ENCODE measurements at regions not wholly inside any gene's neighbourhood (a gene's known extent, or its start where the extent isn't known, plus 50 kb on each side); places are given as distances from the start of the nearest gene placed in this dataset.

DNA sequence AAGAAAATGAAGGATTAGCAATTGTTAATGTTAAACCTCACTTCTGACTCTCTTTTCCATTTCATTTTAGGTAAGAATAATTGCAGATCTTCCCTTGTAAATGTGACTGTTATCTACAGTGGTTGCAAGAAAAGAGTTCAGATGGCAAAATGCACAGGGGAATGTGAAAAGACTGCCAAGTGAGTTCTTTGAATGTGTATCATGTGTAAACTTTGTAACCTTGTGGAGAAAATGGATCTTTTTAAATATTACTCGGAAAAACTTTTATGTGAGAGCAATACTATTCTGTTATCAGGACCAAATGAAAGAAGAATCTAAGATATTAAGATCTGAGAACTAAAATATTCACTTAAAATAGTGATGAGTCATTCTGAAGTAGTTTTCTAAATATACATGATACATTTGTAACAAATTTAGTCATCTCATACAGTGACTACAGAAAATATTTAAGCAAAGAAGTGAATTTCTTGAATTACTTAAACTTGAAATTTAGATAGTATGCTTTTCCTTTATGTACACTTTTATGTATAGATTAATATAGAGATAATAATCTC is 122.5 kb upstream of the CNTN1 start:
- WGBS (ENCODE audit: extremely low coverage, insufficient coverage, low lambda C conversion rate): no CpG with 5 or more reads among the region's 1 CpG

DNA sequence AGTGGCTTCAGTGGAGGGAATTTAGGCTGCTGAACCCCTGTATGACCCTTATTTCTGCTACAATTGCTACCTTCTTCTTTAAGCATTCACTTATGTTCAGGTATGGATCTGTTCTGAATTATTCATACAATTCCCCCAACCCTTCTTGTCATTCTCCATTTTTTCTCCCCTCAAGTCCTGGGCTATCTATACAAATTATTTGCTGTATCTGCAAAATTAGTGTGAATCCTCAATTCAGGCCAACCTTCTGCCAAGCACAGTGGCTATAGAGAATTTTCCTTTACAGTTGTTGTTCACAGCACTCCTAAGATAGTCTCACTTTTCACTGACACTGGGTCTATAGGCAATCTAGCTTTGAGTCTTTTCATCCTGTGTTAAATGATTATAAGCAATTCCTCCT is 119.2 kb upstream of the CNTN1 start:
- H4K8ac ChIP-seq (ENCODE audit: low read depth, low read length): no peak overlapping the region
- no peak overlapping the region for H3K4me3 ChIP-seq (ENCODE audit: low read length)
- H3K79me1 ChIP-seq (ENCODE audit: low read length): no peaks in the 10 kb centered on the region
- H4K5ac ChIP-seq (ENCODE audit: low read length): no peak overlapping the region
- no peak overlapping the region for H2AK5ac ChIP-seq (ENCODE audit: low read length)
- H3K18ac ChIP-seq (ENCODE audit: low read length): no peak overlapping the region
- no peak overlapping the region for H3K27ac ChIP-seq (ENCODE audit: low read depth, low read length)
- H3K79me2 ChIP-seq (ENCODE audit: control insufficient read depth, insufficient read depth, low read length): no peaks in the 10 kb centered on the region
- H3K23ac ChIP-seq (ENCODE audit: low read length): no peak overlapping the region
- H3K4ac ChIP-seq (ENCODE audit: low read depth, low read length): no peak overlapping the region
- H3K4me2 ChIP-seq (ENCODE audit: low read length): no peak overlapping the region
- H3K36me3 ChIP-seq (ENCODE audit: control insufficient read depth, insufficient read depth, low read length): no peaks in the 10 kb centered on the region
- no peaks in the 10 kb centered on the region for H3K4me1 ChIP-seq (ENCODE audit: control insufficient read depth, low read depth, low read length)
- no peak for DNase-seq
- no peaks in the 10 kb centered on the region for H3K27me3 ChIP-seq (ENCODE audit: insufficient read depth, low read length, poor library complexity)
- H3K9ac ChIP-seq (ENCODE audit: low read length): no peak overlapping the region
- H3K56ac ChIP-seq (ENCODE audit: low read length): no peak overlapping the region
- no peak overlapping the region for H2BK5ac ChIP-seq (ENCODE audit: low read length)
- no peak overlapping the region for H2BK15ac ChIP-seq (replicated peaks; ENCODE audit: low read depth)
- no peak overlapping the region for H2BK120ac ChIP-seq (ENCODE audit: low read depth, low read length)

More for the DNA sequence above, 122.5 kb upstream of the CNTN1 start:
- Histone ChIP-seq H3K36me3 (ENCODE audit: control insufficient read depth, insufficient read depth, low read length) (no peaks in the 10 kb centered on the region), H2BK120ac (ENCODE audit: low read depth, low read length) (no peak overlapping the region), H3K79me2 (ENCODE audit: control insufficient read depth, insufficient read depth, low read length) (no peaks in the 10 kb centered on the region), H3K27me3 (ENCODE audit: insufficient read depth, low read length, poor library complexity) (no peaks in the 10 kb centered on the region), H3K27ac (ENCODE audit: low read depth, low read length) (no peak overlapping the region), H3K4ac (ENCODE audit: low read depth, low read length) (no peak overlapping the region), H4K5ac (ENCODE audit: low read length) (no peak overlapping the region), H3K9ac (ENCODE audit: low read length) (no peak overlapping the region), H3K23ac (ENCODE audit: low read length) (no peak overlapping the region), H3K4me1 (ENCODE audit: control insufficient read depth, low read depth, low read length) (no peaks in the 10 kb centered on the region), H2BK5ac (ENCODE audit: low read length) (no peak overlapping the region), H2BK15ac (replicated peaks; ENCODE audit: low read depth) (no peak overlapping the region), H2AK5ac (ENCODE audit: low read length) (no peak overlapping the region), H3K4me3 (ENCODE audit: low read length) (no peak overlapping the region), H3K56ac (ENCODE audit: low read length) (no peak overlapping the region), H4K8ac (ENCODE audit: low read depth, low read length) (no peak overlapping the region), H3K18ac (ENCODE audit: low read length) (no peak overlapping the region), H3K79me1 (ENCODE audit: low read length) (no peaks in the 10 kb centered on the region), H3K4me2 (ENCODE audit: low read length) (no peak overlapping the region)
- DNase-seq: no peak

- DNase-seq: no peak
- H3K27me3 ChIP-seq (ENCODE audit: insufficient read depth, low read length, poor library complexity): no peaks in the 10 kb centered on the region
Observed at GRCh38 chr12:40575987-40576386, 116.3 kb upstream of the CNTN1 start.

DNA sequence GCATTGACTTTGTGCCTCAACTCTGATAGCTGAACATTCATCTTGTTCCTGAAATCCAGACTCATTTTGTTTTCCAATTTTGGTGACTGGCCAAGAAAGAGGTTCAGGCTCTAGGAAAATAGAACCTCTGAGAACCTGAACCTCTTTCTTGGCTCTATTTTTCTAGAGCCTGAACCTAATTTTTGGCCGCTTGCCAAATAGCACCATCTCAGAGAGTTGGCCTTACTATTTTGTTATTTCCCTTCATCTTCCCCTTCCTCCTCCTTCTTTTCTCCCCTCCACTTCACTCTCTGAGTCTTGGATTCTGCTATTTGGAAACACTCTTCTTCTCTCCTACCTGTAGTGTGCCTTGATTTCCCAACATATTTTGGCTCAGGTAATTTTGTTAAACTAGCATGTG is 114.4 kb upstream of the CNTN1 start:
- Histone ChIP-seq H2BK15ac (replicated peaks; ENCODE audit: low read depth) (no peak overlapping the region), H4K8ac (ENCODE audit: low read depth, low read length) (no peak overlapping the region), H2BK120ac (ENCODE audit: low read depth, low read length) (no peak overlapping the region), H3K79me1 (ENCODE audit: low read length) (no peaks in the 10 kb centered on the region), H3K9ac (ENCODE audit: low read length) (no peak overlapping the region), H4K5ac (ENCODE audit: low read length) (no peak overlapping the region), H3K4me3 (ENCODE audit: low read length) (no peak overlapping the region), H3K27ac (ENCODE audit: low read depth, low read length) (no peak overlapping the region), H2AK5ac (ENCODE audit: low read length) (no peak overlapping the region), H2BK5ac (ENCODE audit: low read length) (no peak overlapping the region), H3K4me2 (ENCODE audit: low read length) (no peak overlapping the region), H3K4me1 (ENCODE audit: control insufficient read depth, low read depth, low read length) (no peaks in the 10 kb centered on the region), H3K36me3 (ENCODE audit: control insufficient read depth, insufficient read depth, low read length) (no peaks in the 10 kb centered on the region), H3K23ac (ENCODE audit: low read length) (no peak overlapping the region), H3K27me3 (ENCODE audit: insufficient read depth, low read length, poor library complexity) (no peaks in the 10 kb centered on the region), H3K56ac (ENCODE audit: low read length) (no peak overlapping the region), H3K4ac (ENCODE audit: low read depth, low read length) (no peak overlapping the region), H3K79me2 (ENCODE audit: control insufficient read depth, insufficient read depth, low read length) (no peaks in the 10 kb centered on the region), H3K18ac (ENCODE audit: low read length) (no peak overlapping the region)
- no peak for DNase-seq
- no CpG with 5 or more reads among the region's 1 CpG for WGBS (ENCODE audit: extremely low coverage, insufficient coverage, low lambda C conversion rate)

More at GRCh38 chr12:40575987-40576386, 116.3 kb upstream of the CNTN1 start:
- no peak overlapping the region for H3K9ac ChIP-seq (ENCODE audit: low read length)
- no peak overlapping the region for H2BK15ac ChIP-seq (replicated peaks; ENCODE audit: low read depth)
- no peak overlapping the region for H3K4me2 ChIP-seq (ENCODE audit: low read length)
- no peaks in the 10 kb centered on the region for H3K36me3 ChIP-seq (ENCODE audit: control insufficient read depth, insufficient read depth, low read length)
- H3K27ac ChIP-seq (ENCODE audit: low read depth, low read length): no peak overlapping the region
- no peaks in the 10 kb centered on the region for H3K79me1 ChIP-seq (ENCODE audit: low read length)
- H2BK5ac ChIP-seq (ENCODE audit: low read length): no peak overlapping the region
- no peak overlapping the region for H3K18ac ChIP-seq (ENCODE audit: low read length)
- H2AK5ac ChIP-seq (ENCODE audit: low read length): no peak overlapping the region
- no peaks in the 10 kb centered on the region for H3K79me2 ChIP-seq (ENCODE audit: control insufficient read depth, insufficient read depth, low read length)
- H3K23ac ChIP-seq (ENCODE audit: low read length): no peak overlapping the region
- H4K5ac ChIP-seq (ENCODE audit: low read length): no peak overlapping the region
- no peak overlapping the region for H4K8ac ChIP-seq (ENCODE audit: low read depth, low read length)
- no peak overlapping the region for H2BK120ac ChIP-seq (ENCODE audit: low read depth, low read length)
- no peak overlapping the region for H3K4me3 ChIP-seq (ENCODE audit: low read length)
- no peak overlapping the region for H3K4ac ChIP-seq (ENCODE audit: low read depth, low read length)
- H3K4me1 ChIP-seq (ENCODE audit: control insufficient read depth, low read depth, low read length): no peaks in the 10 kb centered on the region
- no peak overlapping the region for H3K56ac ChIP-seq (ENCODE audit: low read length)

- Histone ChIP-seq H4K8ac (ENCODE audit: low read depth, low read length) (no peak overlapping the region), H3K27me3 (ENCODE audit: insufficient read depth, low read length, poor library complexity) (no peaks in the 10 kb centered on the region), H3K36me3 (ENCODE audit: control insufficient read depth, insufficient read depth, low read length) (no peaks in the 10 kb centered on the region), H3K18ac (ENCODE audit: low read length) (no peak overlapping the region), H3K56ac (ENCODE audit: low read length) (no peak overlapping the region), H2AK5ac (ENCODE audit: low read length) (no peak overlapping the region), H3K79me2 (ENCODE audit: control insufficient read depth, insufficient read depth, low read length) (no peaks in the 10 kb centered on the region), H2BK5ac (ENCODE audit: low read length) (no peak overlapping the region), H3K4me3 (ENCODE audit: low read length) (no peak overlapping the region), H2BK120ac (ENCODE audit: low read depth, low read length) (no peak overlapping the region), H3K79me1 (ENCODE audit: low read length) (no peaks in the 10 kb centered on the region), H3K23ac (ENCODE audit: low read length) (no peak overlapping the region), H4K5ac (ENCODE audit: low read length) (no peak overlapping the region), H3K4ac (ENCODE audit: low read depth, low read length) (no peak overlapping the region), H3K4me2 (ENCODE audit: low read length) (no peak overlapping the region), H3K4me1 (ENCODE audit: control insufficient read depth, low read depth, low read length) (no peaks in the 10 kb centered on the region), H2BK15ac (replicated peaks; ENCODE audit: low read depth) (no peak overlapping the region), H3K9ac (ENCODE audit: low read length) (no peak overlapping the region), H3K27ac (ENCODE audit: low read depth, low read length) (no peak overlapping the region)
- no CpG with 5 or more reads among the region's 1 CpG for WGBS (ENCODE audit: extremely low coverage, insufficient coverage, low lambda C conversion rate)
- DNase-seq: no peak
Observed at GRCh38 chr12:40579687-40580086, 112.6 kb upstream of the CNTN1 start.

DNA sequence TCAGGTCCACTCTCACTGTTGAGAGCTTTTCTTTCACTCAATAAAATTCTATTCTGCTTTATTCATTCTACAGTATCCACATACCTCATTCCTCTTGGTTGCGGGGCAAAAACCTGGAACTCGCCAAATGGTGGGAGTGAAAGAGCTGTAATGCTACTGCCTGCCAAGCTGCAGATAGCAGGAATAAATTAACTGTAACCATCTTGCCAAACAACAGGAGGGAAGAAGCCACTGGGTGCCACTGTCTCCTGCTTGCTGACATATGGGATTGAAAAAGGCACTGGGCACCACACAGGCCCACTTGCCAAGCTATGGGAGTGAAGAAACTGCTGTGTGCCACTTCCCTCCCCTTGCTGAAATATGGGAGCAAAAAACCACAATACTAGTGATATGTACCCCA is 111.9 kb upstream of the CNTN1 start:
- no peaks in the 10 kb centered on the region for H3K27me3 ChIP-seq (ENCODE audit: insufficient read depth, low read length, poor library complexity)
- H2BK5ac ChIP-seq (ENCODE audit: low read length): no peak overlapping the region
- H3K23ac ChIP-seq (ENCODE audit: low read length): no peak overlapping the region
- no peaks in the 10 kb centered on the region for H3K79me2 ChIP-seq (ENCODE audit: control insufficient read depth, insufficient read depth, low read length)
- H3K79me1 ChIP-seq (ENCODE audit: low read length): no peaks in the 10 kb centered on the region
- no peak overlapping the region for H3K18ac ChIP-seq (ENCODE audit: low read length)
- no CpG with 5 or more reads among the region's 2 CpGs for WGBS (ENCODE audit: extremely low coverage, insufficient coverage, low lambda C conversion rate)
- no peak for DNase-seq
- H3K4me2 ChIP-seq (ENCODE audit: low read length): no peak overlapping the region
- H3K36me3 ChIP-seq (ENCODE audit: control insufficient read depth, insufficient read depth, low read length): no peaks in the 10 kb centered on the region
- H3K4ac ChIP-seq (ENCODE audit: low read depth, low read length): no peak overlapping the region
- H3K27ac ChIP-seq (ENCODE audit: low read depth, low read length): no peak overlapping the region
- no peak overlapping the region for H2BK15ac ChIP-seq (replicated peaks; ENCODE audit: low read depth)
- H2AK5ac ChIP-seq (ENCODE audit: low read length): no peak overlapping the region
- H4K8ac ChIP-seq (ENCODE audit: low read depth, low read length): no peak overlapping the region
- H4K5ac ChIP-seq (ENCODE audit: low read length): no peak overlapping the region
- no peak overlapping the region for H3K56ac ChIP-seq (ENCODE audit: low read length)
- H3K4me1 ChIP-seq (ENCODE audit: control insufficient read depth, low read depth, low read length): no peaks in the 10 kb centered on the region
- no peak overlapping the region for H3K4me3 ChIP-seq (ENCODE audit: low read length)
- H2BK120ac ChIP-seq (ENCODE audit: low read depth, low read length): no peak overlapping the region
- H3K9ac ChIP-seq (ENCODE audit: low read length): no peak overlapping the region

Data from mesendoderm (in vitro differentiated cells).